ENCODE measurements at regions not wholly inside any gene's neighbourhood (a gene's known extent, or its start where the extent isn't known, plus 50 kb on each side); places are given as distances from the start of the nearest gene placed in this dataset.

- no peak for TF ChIP-seq CTCF (IDR thresholded peaks at IDR 0.05)
- no peak for TF ChIP-seq POLR2A (IDR thresholded peaks at IDR 0.05)
Observed at GRCh38 chr3:153901991-153902390, 219.2 kb upstream of the ARHGEF26 start.

Measured in body of pancreas (tissue), 4 donors.